Activated CD8-positive, alpha-beta memory T cell treated with anti-CD3 and anti-CD28 coated beads for 1 hour (primary cell): ENCODE measurements at regions not wholly inside any gene's neighbourhood (a gene's known extent, or its start where the extent isn't known, plus 50 kb on each side); places are given as distances from the start of the nearest gene placed in this dataset.

ENCODE experiments used
- DNase-seq, 2 donors: peaks; one replicate each; pipeline ENCODE4 v3.0.0-alpha.2; 2020; ENCODE audit warnings: low read depth in 1 of 2; ENCODE audit errors: extremely low read depth in 1 of 2

GRCh38 chr5:117266280-117266679 is 691.7 kb upstream of the SEMA6A start:
- no peak for DNase-seq

- DNase-seq: no peak
These were observed 688.6 kb upstream of the SEMA6A start for GRCh38 chr5:117263231-117263630.

- no peak for DNase-seq
These were observed 688.0 kb upstream of the SEMA6A start for GRCh38 chr5:117262572-117263131.

GRCh38 chr5:117261948-117262571 is 687.4 kb upstream of the SEMA6A start:
- DNase-seq: no peak

- DNase-seq: no peak
These were observed 680.8 kb upstream of the SEMA6A start for GRCh38 chr5:117255211-117256027.

GRCh38 chr5:117252566-117252965 is 677.9 kb upstream of the SEMA6A start:
- no peak for DNase-seq

GRCh38 chr5:117249086-117249815 is 674.6 kb upstream of the SEMA6A start:
- DNase-seq: no peak

GRCh38 chr5:117246424-117246823 is 671.8 kb upstream of the SEMA6A start:
- no peak for DNase-seq

GRCh38 chr5:117245130-117245529 is 670.5 kb upstream of the SEMA6A start:
- DNase-seq: no peak

- DNase-seq: no peak
These were observed 667.4 kb upstream of the SEMA6A start for GRCh38 chr5:117242028-117242427.

GRCh38 chr5:117236941-117237340 is 662.3 kb upstream of the SEMA6A start:
- DNase-seq: no peak

- DNase-seq: no peak
These were observed 661.2 kb upstream of the SEMA6A start for GRCh38 chr5:117235786-117236185.

- no peak for DNase-seq
These were observed 655.8 kb upstream of the SEMA6A start for GRCh38 chr5:117230375-117230774.

GRCh38 chr5:117220730-117221129 is 646.1 kb upstream of the SEMA6A start:
- DNase-seq: no peak

- no peak for DNase-seq
These were observed 644.2 kb upstream of the SEMA6A start for GRCh38 chr5:117218789-117219188.

GRCh38 chr5:117212866-117213265 is 638.2 kb upstream of the SEMA6A start:
- no peak for DNase-seq

GRCh38 chr5:117210796-117211195 is 636.2 kb upstream of the SEMA6A start:
- no peak for DNase-seq

GRCh38 chr5:117209479-117209878 is 634.9 kb upstream of the SEMA6A start:
- no peak for DNase-seq

- DNase-seq: no peak
These were observed 632.6 kb upstream of the SEMA6A start for GRCh38 chr5:117207088-117207668.

GRCh38 chr5:117205894-117206293 is 631.3 kb upstream of the SEMA6A start:
- no peak for DNase-seq
